ENCODE measurements at regions not wholly inside any gene's neighbourhood (a gene's known extent, or its start where the extent isn't known, plus 50 kb on each side); places are given as distances from the start of the nearest gene placed in this dataset.

GRCh38 chr15:93188236-93188635, 99.2 kb upstream of the RGMA start:
- DNase-seq (ENCODE audit: low read depth), result no peak
- TF ChIP-seq CTCF (conservative IDR thresholded peaks at IDR 0.05; ENCODE audit: low read length), result no peak
- H3K4me3 ChIP-seq (ENCODE audit: low read length), result no peak overlapping the region

DNA sequence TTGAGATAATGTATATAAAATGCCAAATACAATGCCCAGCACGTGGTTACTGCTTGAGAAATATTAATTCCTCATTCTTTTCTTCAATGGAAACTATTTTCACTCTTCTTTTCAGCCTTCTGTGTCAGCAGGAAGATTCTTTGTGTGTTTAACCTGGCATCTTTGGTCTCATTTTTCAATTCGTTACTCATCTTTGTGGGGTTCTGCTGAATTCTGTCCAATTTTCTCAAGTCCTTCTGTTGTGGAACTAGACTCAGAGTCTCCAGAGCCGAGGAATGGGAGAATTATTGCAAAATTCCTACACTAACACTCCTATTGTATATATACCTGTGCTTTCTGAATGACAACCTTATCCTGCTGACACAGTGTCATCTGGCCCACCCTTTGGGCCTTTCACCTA, 96.8 kb upstream of the RGMA start:
- DNase-seq (ENCODE audit: low read depth), result no peak
- no peak overlapping the region for H3K4me3 ChIP-seq (ENCODE audit: low read length)
- no peak for TF ChIP-seq CTCF (conservative IDR thresholded peaks at IDR 0.05; ENCODE audit: low read length)

DNA sequence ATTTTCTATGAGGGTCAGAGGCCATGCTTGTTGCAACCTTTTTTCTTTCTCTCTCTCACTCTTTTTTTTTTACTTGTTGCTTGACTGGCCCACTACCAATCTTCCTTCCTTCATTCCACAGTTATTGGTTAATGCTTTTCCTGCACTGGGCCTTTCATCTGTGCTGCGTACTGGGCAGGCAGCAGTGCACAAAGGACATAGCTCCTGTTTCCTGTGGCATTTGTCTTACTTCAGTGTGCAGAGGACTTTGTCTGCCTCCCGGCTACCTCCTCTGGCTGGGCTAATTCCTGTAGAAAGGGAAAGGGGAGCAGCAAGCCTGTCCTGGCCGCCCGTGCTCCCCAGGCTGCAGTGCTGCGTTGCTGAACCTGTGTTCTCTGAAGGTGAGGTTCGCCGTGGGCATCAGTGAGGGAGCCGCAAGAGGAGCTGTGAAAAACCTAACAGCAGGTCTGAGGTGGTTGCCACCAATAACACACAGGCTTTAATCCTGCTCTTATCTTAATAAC, 93.7 kb upstream of the RGMA start:
- TF ChIP-seq CTCF (conservative IDR thresholded peaks at IDR 0.05; ENCODE audit: low read length), result no peak
- no peak for DNase-seq (ENCODE audit: low read depth)

GRCh38 chr15:93180656-93181055, 91.6 kb upstream of the RGMA start:
- H3K4me3 ChIP-seq (ENCODE audit: low read length), result no peak overlapping the region
- TF ChIP-seq CTCF (conservative IDR thresholded peaks at IDR 0.05; ENCODE audit: low read length), result no peak
- no peak for DNase-seq (ENCODE audit: low read depth)

More for the DNA sequence above, 93.7 kb upstream of the RGMA start:
- H3K4me3 ChIP-seq (ENCODE audit: low read length), result no peak overlapping the region

GRCh38 chr15:93180128-93180527, 91.1 kb upstream of the RGMA start:
- TF ChIP-seq CTCF (conservative IDR thresholded peaks at IDR 0.05; ENCODE audit: low read length), result no peak
- H3K4me3 ChIP-seq (ENCODE audit: low read length), result no peak overlapping the region
- DNase-seq (ENCODE audit: low read depth), result no peak

GRCh38 chr15:93179700-93180102, 90.7 kb upstream of the RGMA start:
- H3K4me3 ChIP-seq (ENCODE audit: low read length), result no peak overlapping the region
- no peak for DNase-seq (ENCODE audit: low read depth)
- TF ChIP-seq CTCF (conservative IDR thresholded peaks at IDR 0.05; ENCODE audit: low read length), result no peak

DNA sequence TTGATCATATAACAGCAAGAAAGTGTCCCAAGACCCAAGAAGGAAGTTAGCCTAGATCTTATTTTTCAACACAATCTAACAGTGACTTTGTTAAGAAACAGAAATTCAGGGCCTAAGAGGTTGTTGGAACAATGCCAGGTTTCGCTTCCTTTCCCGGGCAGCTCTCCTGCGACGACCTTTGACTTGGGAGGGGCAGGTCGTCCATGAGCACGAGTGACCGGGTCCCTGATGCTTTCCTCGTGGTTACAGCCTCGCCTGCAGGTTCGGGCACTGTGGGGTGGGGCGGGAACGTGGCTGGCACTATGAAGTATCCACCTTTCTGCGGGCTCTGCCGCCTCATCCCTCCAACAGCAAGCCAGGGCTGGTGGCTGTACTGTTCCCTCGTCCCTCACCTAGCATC, 90.1 kb upstream of the RGMA start:
- no peak for DNase-seq (ENCODE audit: low read depth)
- TF ChIP-seq CTCF (conservative IDR thresholded peaks at IDR 0.05; ENCODE audit: low read length), result no peak

More for the DNA sequence above, 90.1 kb upstream of the RGMA start:
- H3K4me3 ChIP-seq (ENCODE audit: low read length), result no peak overlapping the region
